HepG2 (cell line): ENCODE measurements at regions not wholly inside any gene's neighbourhood (a gene's known extent, or its start where the extent isn't known, plus 50 kb on each side); places are given as distances from the start of the nearest gene placed in this dataset.

Source experiments
- CTCF ChIP-seq: sonication (generic); formaldehyde crosslinking; IDR thresholded peaks from 2 replicates; pipeline ENCODE4 v1.5.0; 2020; ENCODE audit warnings: mild to moderate bottlenecking, missing genetic modification reagents, moderate library complexity
- DPF2 ChIP-seq: sonication (generic); formaldehyde crosslinking; IDR thresholded peaks from 2 replicates; pipeline ENCODE4 v1.4.0; 2020; ENCODE audit warnings: mild to moderate bottlenecking, low read depth, missing genetic modification reagents, borderline replicate concordance
- EZH2 ChIP-seq: conservative IDR thresholded peaks from 2 replicates; pipeline ENCODE4 v1.6.1; 2012; ENCODE audit warnings: mild to moderate bottlenecking, low read depth, low read length, moderate library complexity
- NBN ChIP-seq: fragments of 450-650 bp; conservative IDR thresholded peaks from 2 replicates; pipeline ENCODE4 v1.6.1; 2017
- NFIB ChIP-seq: sonication (generic); formaldehyde crosslinking; IDR thresholded peaks from 2 replicates; pipeline ENCODE4 v1.9.0; 2021; ENCODE audit warnings: missing genetic modification reagents, mild to moderate bottlenecking, borderline replicate concordance
- NR2F2 ChIP-seq: IDR thresholded peaks from 2 replicates; pipeline ENCODE4 v1.6.1; 2012; ENCODE audit warnings: low read depth, inconsistent platforms, borderline replicate concordance
- POLR2AphosphoS5 ChIP-seq: IDR thresholded peaks from 2 replicates; pipeline ENCODE4 v1.6.1; 2012; ENCODE audit warnings: low read depth, low read length
- SMC3 ChIP-seq: IDR thresholded peaks from 2 replicates; pipeline ENCODE4 v1.6.1; 2011; ENCODE audit warnings: low read length, improper control_type of control experiment
- USF2 ChIP-seq, 2 experiments: sonication (generic) in 1 of 2; formaldehyde crosslinking in 1 of 2; IDR thresholded peaks; 2 replicates each; pipeline versions ENCODE4 v1.5.1 to v1.6.1; 2011 to 2020; ENCODE audit warnings: borderline replicate concordance in 1 of 2, low read depth in 1 of 2, low read length in 1 of 2, mild to moderate bottlenecking in 1 of 2, missing genetic modification reagents in 1 of 2, moderate library complexity in 1 of 2

DNA sequence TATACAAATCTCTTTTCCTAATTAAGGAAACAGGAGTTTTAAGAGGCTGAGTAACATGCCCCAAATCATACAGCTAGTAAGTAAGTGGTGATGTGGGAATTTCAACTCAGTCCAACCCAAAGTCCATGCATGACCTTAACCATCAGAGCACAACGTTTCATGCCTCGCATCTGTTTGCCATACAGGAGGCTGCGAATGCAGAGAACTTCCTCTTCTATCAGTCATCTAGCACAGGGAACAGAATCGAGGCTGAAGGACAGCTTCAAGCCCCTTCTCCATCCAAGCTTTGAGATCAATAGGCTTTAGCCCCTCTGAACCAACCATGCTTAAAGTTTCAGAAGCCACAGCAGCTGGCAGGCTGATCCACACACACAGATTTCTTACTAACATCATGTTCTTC lies 113.2 kb downstream of the MAFB start:
- TF ChIP-seq NFIB (CRISPR knock-in tag) (no peak), NBN (no peak), CTCF (CRISPR knock-in tag) (no peak), DPF2 (no peak), NR2F2 (no peak), SMC3 (no peak), POLR2AphosphoS5 (no peak), EZH2 (no peak), USF2 (IDR thresholded peaks at IDR 0.05; ENCODE audit: low read depth, low read length) (no peak), USF2 (CRISPR knock-in tag; IDR thresholded peaks at IDR 0.05; ENCODE audit: borderline replicate concordance) (no peak)
